HG03520 (cell line): ENCODE measurements at regions not wholly inside any gene's neighbourhood (a gene's known extent, or its start where the extent isn't known, plus 50 kb on each side); places are given as distances from the start of the nearest gene placed in this dataset.
"Not testable (repeated sequence)": the region's sequence is repeated elsewhere in the genome, so short reads cannot be mapped to it uniquely, and the experiment has no call there.

Experiments
- ATAC-seq: cut with Tn5 transposase; IDR thresholded peaks from one replicate; pipeline ENCODE4 v1.9.1; 2021; ENCODE audit warnings: mild to moderate bottlenecking, moderate library complexity; ENCODE audit not compliant: unreplicated experiment

- no peak for ATAC-seq
These were observed 331.6 kb upstream of the BRINP3 start for GRCh38 chr1:190809312-190809711.

GRCh38 chr1:190812996-190813395 is 335.3 kb upstream of the BRINP3 start:
- ATAC-seq, result no peak

GRCh38 chr1:190832511-190832910 is 354.8 kb upstream of the BRINP3 start:
- no peak for ATAC-seq

- ATAC-seq, result no peak
These were observed 358.0 kb upstream of the BRINP3 start for GRCh38 chr1:190835658-190836057.

GRCh38 chr1:190837200-190837599 is 359.5 kb upstream of the BRINP3 start:
- not testable (repeated sequence) for ATAC-seq

- ATAC-seq, result no peak
These were observed 360.2 kb upstream of the BRINP3 start for GRCh38 chr1:190837888-190838287.

GRCh38 chr1:190847166-190847565 is 369.5 kb upstream of the BRINP3 start:
- no peak for ATAC-seq

GRCh38 chr1:190849346-190849745 is 371.7 kb upstream of the BRINP3 start:
- no peak for ATAC-seq

GRCh38 chr1:190852611-190853010 is 374.9 kb upstream of the BRINP3 start:
- no peak for ATAC-seq

- no peak for ATAC-seq
These were observed 380.5 kb upstream of the BRINP3 start for GRCh38 chr1:190858140-190858539.

GRCh38 chr1:190864013-190864641 is 386.5 kb upstream of the BRINP3 start:
- no peak for ATAC-seq

GRCh38 chr1:190880352-190880751 is 402.7 kb upstream of the BRINP3 start:
- ATAC-seq, result no peak

GRCh38 chr1:190881064-190881463 is 403.4 kb upstream of the BRINP3 start:
- ATAC-seq, result no peak

- ATAC-seq, result no peak
These were observed 419.6 kb upstream of the BRINP3 start for GRCh38 chr1:190897233-190897632.

- no peak for ATAC-seq
These were observed 426.5 kb upstream of the BRINP3 start for GRCh38 chr1:190904091-190904695.

GRCh38 chr1:190906206-190906725 is 428.6 kb upstream of the BRINP3 start:
- no peak for ATAC-seq

- no peak for ATAC-seq
These were observed 430.6 kb upstream of the BRINP3 start for GRCh38 chr1:190908246-190908645.

- no peak for ATAC-seq
These were observed 431.0 kb upstream of the BRINP3 start for GRCh38 chr1:190908691-190909090.

- no peak for ATAC-seq
These were observed 458.3 kb upstream of the BRINP3 start for GRCh38 chr1:190935925-190936324.

- no peak for ATAC-seq
These were observed 458.7 kb upstream of the BRINP3 start for GRCh38 chr1:190936337-190936736.

- ATAC-seq, result no peak
These were observed 463.3 kb upstream of the BRINP3 start for GRCh38 chr1:190940951-190941350.

GRCh38 chr1:190942475-190942874 is 464.8 kb upstream of the BRINP3 start:
- no peak for ATAC-seq

- not testable (repeated sequence) for ATAC-seq
These were observed 466.1 kb upstream of the BRINP3 start for GRCh38 chr1:190943722-190944121.
